ENCODE measurements at regions not wholly inside any gene's neighbourhood (a gene's known extent, or its start where the extent isn't known, plus 50 kb on each side); places are given as distances from the start of the nearest gene placed in this dataset. TPM values are rescaled to one million over a fixed set of nuclear protein-coding genes. Genes with fewer than 3 reads are reported as not detected.
A peak's percentile ranks its signal among the peaks of the same experiment; 100 is the strongest.

GRCh38 chr1:68291688-68292384 lies 59.5 kb upstream of the WLS start:
- peak; percentile 71 for DNase-seq (ENCODE audit: low read depth)
- no peak overlapping the region for H3K4me3 ChIP-seq (ENCODE audit: low read depth, low read length)
- TF ChIP-seq, protein P1, sequence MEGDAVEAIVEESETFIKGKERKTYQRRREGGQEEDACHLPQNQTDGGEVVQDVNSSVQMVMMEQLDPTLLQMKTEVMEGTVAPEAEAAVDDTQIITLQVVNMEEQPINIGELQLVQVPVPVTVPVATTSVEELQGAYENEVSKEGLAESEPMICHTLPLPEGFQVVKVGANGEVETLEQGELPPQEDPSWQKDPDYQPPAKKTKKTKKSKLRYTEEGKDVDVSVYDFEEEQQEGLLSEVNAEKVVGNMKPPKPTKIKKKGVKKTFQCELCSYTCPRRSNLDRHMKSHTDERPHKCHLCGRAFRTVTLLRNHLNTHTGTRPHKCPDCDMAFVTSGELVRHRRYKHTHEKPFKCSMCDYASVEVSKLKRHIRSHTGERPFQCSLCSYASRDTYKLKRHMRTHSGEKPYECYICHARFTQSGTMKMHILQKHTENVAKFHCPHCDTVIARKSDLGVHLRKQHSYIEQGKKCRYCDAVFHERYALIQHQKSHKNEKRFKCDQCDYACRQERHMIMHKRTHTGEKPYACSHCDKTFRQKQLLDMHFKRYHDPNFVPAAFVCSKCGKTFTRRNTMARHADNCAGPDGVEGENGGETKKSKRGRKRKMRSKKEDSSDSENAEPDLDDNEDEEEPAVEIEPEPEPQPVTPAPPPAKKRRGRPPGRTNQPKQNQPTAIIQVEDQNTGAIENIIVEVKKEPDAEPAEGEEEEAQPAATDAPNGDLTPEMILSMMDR (IDR thresholded peaks at IDR 0.05; ENCODE audit: insufficient read depth, low read depth, low read length) = no peak

GRCh38 chr1:68287241-68287640 lies 54.9 kb upstream of the WLS start:
- TF ChIP-seq, protein P1 (IDR thresholded peaks at IDR 0.05; ENCODE audit: insufficient read depth, low read depth, low read length) = no peak
- no peak for DNase-seq (ENCODE audit: low read depth)
- H3K4me3 ChIP-seq (ENCODE audit: low read depth, low read length) = no peak overlapping the region

DNA sequence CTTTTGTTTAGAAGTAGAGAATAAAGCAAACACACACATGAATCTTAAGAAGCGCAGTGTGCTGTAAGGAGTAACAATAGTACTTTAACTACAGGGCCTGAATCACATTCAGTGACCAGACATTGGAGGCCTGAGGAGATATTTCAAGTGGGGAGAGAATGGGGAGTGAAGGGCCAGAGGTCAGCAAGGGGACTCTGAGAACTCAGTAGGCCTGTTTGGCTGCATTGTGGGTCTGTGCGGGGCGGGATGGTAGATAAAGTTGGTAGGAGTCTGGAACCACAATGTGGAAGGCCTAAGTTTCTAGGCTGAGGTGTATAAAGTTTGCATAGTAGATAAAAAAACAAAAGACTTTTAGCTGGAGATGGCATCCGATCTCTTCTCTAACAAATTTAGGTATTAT lies 52.7 kb upstream of the WLS start:
- TF ChIP-seq, protein P1 (IDR thresholded peaks at IDR 0.05; ENCODE audit: insufficient read depth, low read depth, low read length) = no peak
- DNase-seq (ENCODE audit: low read depth) = no peak
- no peak overlapping the region for H3K4me3 ChIP-seq (ENCODE audit: low read depth, low read length)

- TF ChIP-seq, protein P1 (IDR thresholded peaks at IDR 0.05; ENCODE audit: insufficient read depth, low read depth, low read length) = no peak
- DNase-seq (ENCODE audit: low read depth) = no peak
- H3K4me3 ChIP-seq (ENCODE audit: low read depth, low read length) = no peak overlapping the region
Observed at GRCh38 chr1:68281946-68282615, 49.8 kb upstream of the WLS start.

Small RNA genes in the stretch of these regions (small RNA-seq; reads per million reads assigned to genes)
- not detected for gene COX6B1P7

Data from fibroblast of villous mesenchyme (primary cell).